Epithelial cell of esophagus (primary cell): ENCODE measurements at regions not wholly inside any gene's neighbourhood (a gene's known extent, or its start where the extent isn't known, plus 50 kb on each side); places are given as distances from the start of the nearest gene placed in this dataset.

Experiments
- DNase-seq: peaks from one replicate; pipeline ENCODE4 v3.0.0; 2010; ENCODE audit warnings: low read depth
- H3K4me3 ChIP-seq: 2 replicates; pipeline ENCODE4 v1.5.1; 2011; ENCODE audit warnings: mild to moderate bottlenecking, low read length, control low read depth
- TF ChIP-seq, protein P1 (sequence below): IDR thresholded peaks from 2 replicates; pipeline ENCODE4 v1.5.1; 2011; ENCODE audit warnings: low read depth, mild to moderate bottlenecking, low read length, control low read depth, inconsistent platforms; ENCODE audit not compliant: insufficient read depth; ENCODE audit errors: missing control alignments

DNA sequence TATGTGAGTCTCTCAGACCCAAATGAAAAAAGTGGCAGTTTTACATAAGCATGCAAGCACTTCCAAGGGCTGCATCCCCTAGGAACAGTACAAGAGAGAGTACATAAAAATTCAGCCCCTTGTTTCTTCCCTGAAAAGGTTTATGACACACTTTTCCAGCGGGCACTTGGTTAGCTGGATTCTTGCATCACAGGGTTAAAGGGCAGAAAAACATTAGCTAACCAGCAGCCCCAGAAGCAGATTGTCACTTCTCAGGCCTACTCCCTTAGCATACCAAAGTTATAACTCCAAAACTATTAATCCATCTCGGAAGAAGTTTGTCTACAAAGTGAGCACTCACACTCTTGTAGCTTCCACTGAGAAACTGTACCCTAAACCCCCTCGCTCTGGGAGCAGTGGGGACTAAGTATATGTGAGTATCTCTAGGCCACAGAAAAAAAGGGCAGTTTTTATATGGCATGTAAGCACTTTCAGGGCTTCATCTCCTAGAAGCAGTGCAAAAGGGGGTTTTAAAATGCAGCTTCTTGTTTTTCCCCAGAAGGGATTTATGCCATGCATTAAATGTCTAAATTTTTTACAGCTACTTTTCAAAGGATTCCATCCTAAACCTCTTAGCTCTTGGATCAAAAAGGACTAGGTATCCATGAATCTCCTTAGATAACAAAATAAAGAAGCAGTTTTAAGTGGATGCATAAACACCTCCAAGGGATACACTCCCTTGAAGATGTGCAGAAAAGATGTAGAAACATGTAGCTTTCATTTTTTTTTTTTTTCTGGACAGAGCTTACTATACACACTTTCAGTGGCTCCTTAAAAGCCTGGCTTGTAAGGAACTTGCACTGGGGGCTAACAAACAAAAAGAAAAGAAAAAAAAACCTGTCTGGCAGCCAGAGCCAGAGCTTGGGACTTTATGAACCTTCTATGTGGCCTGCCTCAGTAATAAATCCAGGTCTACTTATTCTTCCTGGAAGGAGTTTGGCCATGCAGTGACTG, 956.7 kb downstream of the CCSER2 start:
- TF ChIP-seq, protein P1, sequence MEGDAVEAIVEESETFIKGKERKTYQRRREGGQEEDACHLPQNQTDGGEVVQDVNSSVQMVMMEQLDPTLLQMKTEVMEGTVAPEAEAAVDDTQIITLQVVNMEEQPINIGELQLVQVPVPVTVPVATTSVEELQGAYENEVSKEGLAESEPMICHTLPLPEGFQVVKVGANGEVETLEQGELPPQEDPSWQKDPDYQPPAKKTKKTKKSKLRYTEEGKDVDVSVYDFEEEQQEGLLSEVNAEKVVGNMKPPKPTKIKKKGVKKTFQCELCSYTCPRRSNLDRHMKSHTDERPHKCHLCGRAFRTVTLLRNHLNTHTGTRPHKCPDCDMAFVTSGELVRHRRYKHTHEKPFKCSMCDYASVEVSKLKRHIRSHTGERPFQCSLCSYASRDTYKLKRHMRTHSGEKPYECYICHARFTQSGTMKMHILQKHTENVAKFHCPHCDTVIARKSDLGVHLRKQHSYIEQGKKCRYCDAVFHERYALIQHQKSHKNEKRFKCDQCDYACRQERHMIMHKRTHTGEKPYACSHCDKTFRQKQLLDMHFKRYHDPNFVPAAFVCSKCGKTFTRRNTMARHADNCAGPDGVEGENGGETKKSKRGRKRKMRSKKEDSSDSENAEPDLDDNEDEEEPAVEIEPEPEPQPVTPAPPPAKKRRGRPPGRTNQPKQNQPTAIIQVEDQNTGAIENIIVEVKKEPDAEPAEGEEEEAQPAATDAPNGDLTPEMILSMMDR, result no peak
- no peak for DNase-seq
- no peak overlapping the region for H3K4me3 ChIP-seq

DNA sequence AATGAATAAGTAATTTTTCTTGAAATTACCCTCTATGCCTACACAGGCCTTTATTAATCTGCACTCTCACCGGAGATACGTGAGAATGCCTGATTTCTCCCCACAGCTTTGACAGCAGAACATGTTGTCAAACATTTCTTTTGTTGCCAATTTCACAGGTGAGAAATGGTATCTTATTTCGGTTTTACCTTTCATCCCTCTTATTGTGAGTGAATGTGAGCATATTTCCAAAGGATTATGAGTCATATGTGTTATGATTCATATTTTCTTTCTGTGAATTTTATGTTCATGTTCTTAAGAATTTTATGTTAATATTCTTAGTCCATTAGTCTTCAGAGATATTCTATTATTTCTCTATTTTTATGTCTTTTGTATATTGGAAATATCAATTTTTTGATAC, 965.1 kb downstream of the CCSER2 start:
- peak; percentile 8 for DNase-seq
- no peak overlapping the region for H3K4me3 ChIP-seq
- TF ChIP-seq, protein P1, result no peak

DNA sequence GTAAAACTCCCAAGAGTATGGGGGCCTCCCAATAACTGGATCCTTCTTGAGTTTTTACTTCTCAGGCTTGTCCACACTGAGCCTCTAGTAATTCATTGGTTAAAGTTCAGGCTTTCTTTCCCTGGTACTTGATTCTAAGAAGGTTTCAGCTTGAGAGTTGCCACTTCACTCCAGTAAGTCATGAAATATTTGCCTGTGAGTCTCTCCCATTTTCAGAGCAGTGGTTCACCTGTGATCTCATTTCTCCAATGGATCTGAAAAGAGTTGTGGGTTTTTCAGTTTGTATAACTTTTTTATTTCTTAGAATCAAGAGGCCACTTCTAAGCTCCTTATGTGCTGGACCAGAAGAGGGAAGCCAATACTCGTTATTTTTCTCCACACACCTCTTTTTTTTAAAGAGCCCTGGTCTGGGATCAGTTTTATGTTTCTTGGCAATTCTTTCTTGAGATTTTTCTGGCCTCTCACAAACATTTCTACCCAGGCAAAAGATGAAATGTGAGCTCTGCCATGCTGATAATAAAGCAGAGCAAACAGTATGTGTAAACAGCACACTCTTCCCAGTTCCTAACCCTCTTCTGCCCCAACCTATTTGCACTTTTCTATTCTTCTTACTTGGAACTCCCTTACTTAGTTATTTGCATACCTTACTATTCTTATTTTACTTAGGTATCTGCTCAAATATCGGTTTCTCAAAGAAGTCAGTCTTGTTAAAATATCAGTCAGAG, 983.4 kb downstream of the CCSER2 start:
- no peak for DNase-seq
- H3K4me3 ChIP-seq, result no peak overlapping the region
- TF ChIP-seq, protein P1, result no peak

DNA sequence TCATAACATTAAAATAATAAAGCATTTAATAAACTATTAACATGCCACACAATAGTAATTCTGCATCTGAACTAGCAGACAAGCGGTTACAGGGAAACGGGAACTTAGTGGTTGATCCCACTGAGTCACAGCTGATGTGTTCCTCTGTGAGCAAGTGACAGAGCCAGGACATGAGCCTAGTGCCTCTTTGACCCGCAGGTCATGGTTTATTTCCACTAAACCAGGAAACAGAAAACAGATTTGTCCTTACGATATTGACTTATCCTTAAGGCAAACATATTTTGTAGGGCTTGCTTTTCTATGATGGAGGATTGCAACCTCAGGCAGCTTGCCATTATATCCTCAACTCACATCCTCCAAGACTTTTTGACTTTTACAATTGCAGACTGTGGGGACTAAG, 987.3 kb downstream of the CCSER2 start:
- TF ChIP-seq, protein P1, result no peak
- no peak for DNase-seq
- no peak overlapping the region for H3K4me3 ChIP-seq

DNA sequence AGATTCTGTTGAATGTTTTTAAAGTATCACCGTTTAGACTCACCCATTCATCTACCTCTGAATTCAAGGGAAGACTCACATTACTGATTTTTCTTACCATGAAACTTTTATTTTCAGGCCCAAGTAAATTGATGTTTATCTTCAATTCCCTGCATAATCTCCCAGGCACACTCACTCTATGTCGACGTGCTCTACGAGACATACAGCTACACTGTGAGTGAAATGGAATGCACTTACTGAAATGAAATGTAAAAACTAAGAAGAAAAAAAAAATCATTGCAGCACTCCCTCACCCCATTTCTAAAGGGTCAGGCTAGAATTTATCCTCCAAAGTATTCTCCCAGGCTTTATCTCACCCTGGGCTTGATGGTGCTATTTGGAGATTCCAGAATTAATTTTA, 987.9 kb downstream of the CCSER2 start:
- TF ChIP-seq, protein P1, result no peak
- no peak for DNase-seq
- H3K4me3 ChIP-seq, result no peak overlapping the region

DNA sequence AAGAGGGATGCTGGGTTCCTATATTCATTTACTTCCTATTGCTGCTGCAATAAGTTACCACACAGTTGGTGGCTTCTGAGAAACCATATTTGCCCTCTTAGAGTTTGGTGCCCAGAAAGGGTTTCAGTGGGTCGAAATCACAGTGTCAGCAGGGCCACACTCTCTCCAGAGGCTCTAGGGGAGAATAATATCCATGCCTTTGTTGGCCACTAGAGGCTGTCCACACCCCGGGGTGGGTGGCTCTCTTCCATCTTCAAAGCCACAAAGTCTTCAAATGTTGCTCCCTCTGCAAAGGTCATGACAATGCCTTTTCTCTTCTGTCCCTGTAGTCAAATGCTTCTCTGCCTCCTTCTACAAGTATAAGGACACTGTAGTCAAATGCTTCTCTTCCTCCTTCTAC, 989.4 kb downstream of the CCSER2 start:
- no peak for DNase-seq
- TF ChIP-seq, protein P1, result no peak
- no peak overlapping the region for H3K4me3 ChIP-seq
